HG02943 (cell line): ENCODE measurements at regions not wholly inside any gene's neighbourhood (a gene's known extent, or its start where the extent isn't known, plus 50 kb on each side); places are given as distances from the start of the nearest gene placed in this dataset.
"Not testable (repeated sequence)": the region's sequence is repeated elsewhere in the genome, so short reads cannot be mapped to it uniquely, and the experiment has no call there.

Experiments used
- ATAC-seq: cut with Tn5 transposase; IDR thresholded peaks from one replicate; pipeline ENCODE4 v1.9.1; 2021; ENCODE audit warnings: mild to moderate bottlenecking, low read depth, moderate library complexity; ENCODE audit not compliant: unreplicated experiment

GRCh38 chr15:54850101-54850500, 346.6 kb downstream of the RSL24D1 start:
- ATAC-seq = no peak

GRCh38 chr15:54843006-54843405, 353.7 kb downstream of the RSL24D1 start:
- ATAC-seq = no peak

DNA sequence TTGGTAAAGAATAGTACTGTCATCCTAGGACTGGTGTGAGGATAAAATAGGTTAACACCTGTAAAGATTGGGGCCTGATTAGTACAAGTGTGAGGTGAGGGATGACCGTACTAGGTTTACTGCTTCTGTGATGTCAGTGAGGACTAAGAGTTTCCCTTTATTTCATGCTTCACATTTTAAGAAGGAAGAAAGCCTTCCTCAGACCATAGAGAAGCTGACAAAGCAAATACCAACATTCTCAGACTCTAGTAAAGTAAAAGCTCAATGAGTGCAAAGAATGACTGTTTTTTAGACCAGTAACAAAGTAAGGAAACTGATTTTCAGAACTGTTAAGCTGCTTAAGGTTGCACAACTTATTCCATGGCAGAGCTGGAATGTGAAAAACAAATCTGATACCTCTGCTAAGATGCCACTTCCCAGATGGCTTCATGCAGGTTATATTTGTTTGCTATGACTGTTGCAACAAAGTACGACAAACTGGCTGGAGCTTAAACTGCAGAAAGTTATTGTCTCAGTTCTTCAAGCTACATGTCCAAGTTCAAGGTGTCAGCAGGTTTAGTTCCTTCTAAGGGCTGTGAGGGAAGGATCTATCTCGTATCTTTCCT, 354.9 kb downstream of the RSL24D1 start:
- ATAC-seq = no peak

DNA sequence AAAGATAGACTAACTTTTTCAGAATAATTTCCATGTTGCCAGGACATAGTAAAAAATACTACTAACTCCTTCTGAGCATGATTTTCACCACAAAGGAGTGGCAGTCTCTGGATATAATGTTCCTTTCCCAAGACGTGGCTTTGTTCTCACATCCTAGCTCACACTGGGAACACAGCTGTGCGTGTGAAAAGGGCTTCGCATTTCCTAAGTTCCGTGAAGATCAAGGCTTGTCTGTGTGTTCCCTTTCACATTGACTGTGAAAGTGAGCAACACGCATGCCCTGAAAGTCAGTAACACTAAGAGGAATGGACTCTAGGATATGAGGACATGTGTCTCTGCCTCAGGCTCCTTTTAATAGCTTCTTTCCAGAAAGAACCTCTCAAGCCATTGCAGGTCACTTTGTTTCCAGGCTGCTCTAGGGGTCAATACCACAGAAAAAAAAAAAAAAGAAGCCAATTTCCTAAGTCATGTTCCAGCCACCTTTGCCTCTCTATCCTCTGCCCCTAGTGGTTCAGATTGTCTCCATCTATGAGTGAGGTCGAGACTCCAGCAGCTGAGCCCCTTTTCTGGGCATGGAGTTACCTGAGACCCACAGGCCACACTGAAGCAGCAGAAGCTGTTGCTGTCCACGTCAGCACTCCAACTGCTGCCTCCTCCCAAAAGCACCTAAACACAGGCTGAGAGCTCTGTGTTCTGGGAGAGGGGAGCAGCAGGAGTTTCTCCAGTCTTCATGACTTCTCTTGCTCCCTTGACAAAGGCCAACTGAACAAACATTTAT, 355.9 kb downstream of the RSL24D1 start:
- ATAC-seq = no peak

DNA sequence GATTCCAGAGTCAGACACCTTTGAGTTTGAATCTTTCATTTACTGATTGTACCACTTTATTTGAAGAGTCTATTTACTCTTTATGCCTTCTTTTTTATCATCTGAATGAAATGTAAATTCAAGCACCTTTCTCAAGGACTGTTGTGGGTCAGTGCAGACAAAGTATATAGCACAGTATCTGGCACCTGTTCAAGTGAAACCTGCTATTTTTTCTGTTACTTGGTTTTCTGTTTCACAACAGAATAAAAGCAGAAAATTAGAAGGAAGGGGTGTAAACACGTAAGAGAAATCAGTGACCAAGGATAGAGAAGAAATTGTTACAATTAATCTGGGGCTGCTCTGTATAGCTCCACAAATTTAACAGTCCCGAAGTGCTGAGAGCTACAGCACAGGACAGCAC, 357.4 kb downstream of the RSL24D1 start:
- ATAC-seq = no peak

DNA sequence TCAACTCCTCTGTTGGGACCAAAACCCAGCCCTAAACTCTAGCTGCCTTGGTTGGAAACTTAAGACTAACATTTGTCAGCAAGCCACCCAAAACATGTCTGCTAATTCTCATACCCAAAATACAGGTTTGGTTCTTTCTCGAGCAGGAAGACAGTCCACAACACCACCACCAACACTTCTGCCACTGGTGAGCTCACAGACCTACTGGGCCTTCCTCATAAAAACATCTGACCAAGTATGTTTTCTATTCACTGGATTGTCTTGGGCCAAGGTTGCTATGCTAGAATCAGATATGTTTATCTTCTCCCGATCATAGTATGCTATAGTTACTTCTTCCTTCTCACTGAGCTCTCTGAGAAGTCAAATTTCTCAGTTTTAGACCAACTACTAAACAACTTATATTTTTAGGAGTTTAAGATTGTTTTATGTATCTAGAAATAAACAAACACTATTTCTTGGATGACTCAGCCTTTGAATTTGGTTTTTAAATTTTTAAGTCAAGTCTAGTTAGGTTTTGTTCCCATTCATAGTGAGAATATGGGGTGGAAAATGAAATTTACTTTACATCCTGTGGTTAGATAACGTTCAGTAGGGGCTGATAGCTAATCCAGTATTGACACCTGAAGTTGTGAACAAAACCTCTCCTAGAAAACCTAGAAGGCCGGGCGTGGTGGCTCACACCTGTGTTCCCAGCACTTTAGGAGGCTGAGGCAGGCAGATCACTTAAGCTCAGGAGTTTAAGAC, 360.5 kb downstream of the RSL24D1 start:
- no peak for ATAC-seq

DNA sequence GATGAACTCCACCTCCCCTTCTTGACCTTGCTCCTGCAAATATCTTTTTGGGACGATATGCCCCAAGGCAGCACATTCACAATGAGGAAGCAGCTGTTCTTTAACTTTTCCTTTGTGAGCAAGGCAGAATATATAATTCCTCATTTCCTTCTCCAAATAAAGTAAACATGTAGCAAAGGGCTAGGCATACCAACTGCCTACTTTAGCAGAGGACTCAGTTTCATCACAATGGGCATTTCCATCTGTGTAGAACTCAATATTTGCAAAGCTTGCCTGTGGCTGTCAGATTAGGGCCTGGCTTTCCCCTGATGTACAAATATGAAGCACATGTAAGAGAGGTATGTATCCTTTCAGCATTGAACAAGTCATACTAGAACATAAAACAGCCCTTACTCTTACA, 366.9 kb downstream of the RSL24D1 start:
- no peak for ATAC-seq

DNA sequence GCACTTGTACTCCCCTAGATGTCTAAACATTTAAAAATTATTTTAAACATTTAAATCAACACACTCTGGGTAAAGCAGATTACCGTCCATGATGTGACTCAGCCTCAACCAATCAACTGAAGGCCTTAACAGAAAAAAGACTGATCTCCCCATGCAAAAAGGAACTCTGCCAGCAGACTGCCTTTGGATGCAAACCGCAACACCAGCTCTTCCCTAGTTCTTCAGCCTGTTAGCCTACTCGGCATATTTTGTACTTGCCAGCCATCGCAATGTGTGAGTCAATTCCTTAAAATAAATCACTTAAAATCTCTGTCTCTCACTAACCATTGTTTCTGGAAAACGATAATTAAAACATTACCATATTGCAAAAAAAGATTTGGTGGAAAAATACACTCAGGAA, 375.9 kb downstream of the RSL24D1 start:
- no peak for ATAC-seq

DNA sequence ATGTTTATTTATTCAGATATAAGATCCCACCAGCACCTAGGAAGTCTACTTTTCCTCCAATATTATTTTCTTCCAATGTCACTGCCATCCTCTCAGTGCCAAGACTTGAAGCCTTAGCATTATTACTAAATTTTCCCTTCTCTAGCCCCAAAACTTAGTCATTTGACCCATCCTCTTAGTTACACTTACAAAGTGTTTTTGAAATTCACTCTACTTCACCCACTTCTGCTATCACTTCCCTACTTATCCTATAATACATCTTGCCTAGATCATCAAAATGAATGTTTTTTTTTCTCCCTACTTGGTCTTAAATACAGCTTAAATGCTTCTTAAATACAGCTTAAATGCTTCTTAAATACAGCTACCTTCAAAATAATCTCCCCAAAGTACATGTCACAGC, 376.6 kb downstream of the RSL24D1 start:
- no peak for ATAC-seq

GRCh38 chr15:54816401-54816800, 380.3 kb downstream of the RSL24D1 start:
- no peak for ATAC-seq

- ATAC-seq = no peak
Observed at GRCh38 chr15:54815556-54815955, 381.2 kb downstream of the RSL24D1 start.

GRCh38 chr15:54812383-54812782, 384.4 kb downstream of the RSL24D1 start:
- ATAC-seq = no peak

DNA sequence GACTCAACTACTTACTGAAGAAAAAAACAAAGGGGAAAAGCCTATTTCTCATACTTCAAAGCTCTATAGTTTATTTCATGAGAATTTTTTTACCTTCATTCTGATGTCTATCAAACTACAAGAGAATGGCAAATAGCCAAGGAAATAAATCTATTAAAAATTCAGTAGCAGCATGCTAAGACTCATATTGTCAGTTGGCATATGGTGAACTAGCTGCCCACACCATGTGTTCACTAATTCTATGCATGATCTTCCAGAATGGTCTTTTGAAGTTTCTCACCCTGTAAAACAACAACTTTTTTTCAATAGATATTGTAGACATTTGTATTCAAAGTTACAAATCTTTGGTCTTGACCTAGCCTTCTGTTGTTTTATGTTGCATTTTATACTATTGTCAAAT, 386.2 kb downstream of the RSL24D1 start:
- ATAC-seq = no peak

GRCh38 chr15:54810031-54810430, 386.7 kb downstream of the RSL24D1 start:
- ATAC-seq = no peak

DNA sequence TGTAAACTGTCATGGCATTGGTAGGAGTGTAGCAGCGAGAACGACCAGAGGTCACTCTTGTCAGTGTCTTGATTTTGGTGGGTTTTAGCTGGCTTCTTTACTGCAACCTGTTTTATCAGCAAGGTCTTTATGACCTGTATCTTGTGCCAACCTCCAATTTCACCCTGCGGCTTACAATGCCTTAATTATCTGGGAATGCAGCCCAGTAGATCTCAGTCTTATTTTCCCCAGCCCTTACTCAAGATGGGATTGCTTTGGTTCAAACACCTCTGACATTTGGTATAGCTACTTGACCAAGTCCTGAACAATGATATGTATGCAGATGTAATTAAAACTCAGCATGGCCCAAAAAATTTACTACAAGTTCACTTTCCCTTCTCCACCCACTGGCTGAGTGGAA, 388.4 kb downstream of the RSL24D1 start:
- no peak for ATAC-seq

GRCh38 chr15:54803987-54804386, 392.8 kb downstream of the RSL24D1 start:
- ATAC-seq = no peak

DNA sequence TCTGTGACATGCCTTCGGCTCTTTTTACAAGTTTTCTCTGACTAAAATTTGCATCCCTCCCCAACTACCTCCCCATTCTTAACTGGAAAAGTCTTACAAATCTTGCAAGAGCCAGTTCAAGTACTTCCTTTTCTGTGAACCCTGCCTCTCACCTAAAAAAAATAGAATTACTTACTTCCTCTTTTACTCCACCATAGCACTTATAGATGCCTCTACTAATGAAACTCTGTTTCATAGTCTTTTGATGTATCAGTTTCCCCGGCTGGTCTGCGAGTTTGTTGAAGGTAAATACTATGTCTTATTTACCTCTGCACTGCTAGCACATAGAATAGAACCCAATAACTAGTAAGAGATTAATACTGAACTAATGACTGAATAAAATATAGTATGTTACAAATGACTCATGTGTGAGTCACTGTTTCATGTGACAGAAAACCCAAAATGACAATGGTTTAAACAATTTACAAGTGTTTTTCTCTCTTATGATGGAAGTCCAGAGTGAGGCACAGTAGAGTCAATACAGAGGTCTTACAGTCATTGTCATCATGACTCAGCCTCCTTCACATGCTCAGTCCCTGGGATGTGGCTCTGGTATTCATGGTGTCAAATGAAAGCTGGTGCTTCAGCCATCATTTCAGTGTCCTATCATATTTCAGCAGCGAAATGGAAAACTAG, 393.5 kb downstream of the RSL24D1 start:
- ATAC-seq = no peak

DNA sequence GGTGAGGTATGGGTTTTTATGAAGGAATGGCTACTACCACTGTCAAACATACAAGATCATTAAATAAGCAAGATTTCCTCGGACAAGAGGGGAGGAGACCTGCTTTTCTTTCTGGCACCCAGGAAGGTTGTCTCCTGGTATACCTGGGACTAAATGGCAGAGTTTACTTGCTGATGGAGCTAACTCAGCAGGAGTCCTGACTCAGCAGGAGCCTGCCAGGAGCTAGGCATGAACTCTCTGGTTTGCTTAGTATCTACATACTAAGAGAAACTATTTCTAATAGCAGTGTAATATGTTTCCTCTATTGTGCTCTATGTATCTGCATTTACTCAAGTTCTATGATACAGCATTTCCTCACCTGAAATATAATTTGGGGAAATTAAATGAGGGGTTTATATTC, 404.2 kb downstream of the RSL24D1 start:
- ATAC-seq = no peak

DNA sequence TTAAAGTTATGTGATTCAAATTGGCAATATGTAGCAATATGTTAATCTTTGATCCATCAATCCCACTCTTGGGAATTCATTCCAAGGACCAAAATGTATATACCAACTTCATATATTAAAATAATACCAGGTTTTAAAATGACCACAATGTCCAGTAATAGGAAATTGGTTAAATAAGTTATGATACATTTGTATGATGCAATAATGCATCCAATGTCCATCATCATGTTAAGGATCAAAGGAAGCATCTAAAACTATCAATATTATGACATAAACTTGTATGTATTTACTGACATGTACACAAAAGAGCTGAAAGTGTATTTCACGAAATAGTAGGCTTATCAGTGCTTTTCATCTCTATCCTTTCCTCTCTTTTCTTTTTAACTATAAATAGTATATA, 406.0 kb downstream of the RSL24D1 start:
- ATAC-seq = no peak

DNA sequence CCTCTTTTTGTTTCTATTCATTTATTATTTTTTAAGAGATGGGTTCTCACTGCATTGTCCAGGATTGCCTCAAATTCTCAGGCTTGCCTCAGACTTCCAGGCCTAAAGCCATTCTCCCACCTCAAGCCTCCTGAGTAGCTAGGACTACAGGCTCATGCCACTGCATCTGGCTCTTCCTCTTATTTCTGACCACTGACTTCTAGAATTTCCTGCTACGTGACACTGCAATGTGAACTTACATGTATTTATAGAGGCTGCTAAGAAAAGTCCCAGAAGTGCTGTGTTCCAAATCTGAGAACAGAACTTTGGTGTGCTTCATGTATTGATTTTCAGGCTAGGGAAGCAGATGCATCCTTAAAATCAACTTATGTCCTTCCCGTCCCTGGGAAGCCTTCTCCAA, 407.4 kb downstream of the RSL24D1 start:
- ATAC-seq = no peak

DNA sequence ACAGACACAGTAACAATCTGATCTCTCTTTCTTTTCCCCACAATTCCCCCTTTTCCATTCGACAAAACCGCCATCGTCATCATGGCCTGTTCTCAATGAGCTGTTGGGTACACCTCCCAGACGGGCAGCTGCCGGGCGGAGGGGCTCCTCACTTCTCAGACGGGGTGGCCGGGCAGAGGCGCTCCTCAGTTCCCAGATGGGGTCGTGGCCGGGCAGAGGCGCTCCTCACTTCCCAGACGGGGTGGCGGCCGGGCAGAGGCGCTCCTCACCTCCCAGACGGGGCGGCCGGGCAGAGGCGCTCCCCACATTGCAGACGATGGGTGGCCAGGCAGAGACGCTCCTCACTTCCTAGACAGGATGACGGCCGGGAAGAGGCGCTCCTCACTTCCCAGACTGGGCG, 415.5 kb downstream of the RSL24D1 start:
- not testable (repeated sequence) for ATAC-seq
